ENCODE measurements at regions not wholly inside any gene's neighbourhood (a gene's known extent, or its start where the extent isn't known, plus 50 kb on each side); places are given as distances from the start of the nearest gene placed in this dataset.

DNA sequence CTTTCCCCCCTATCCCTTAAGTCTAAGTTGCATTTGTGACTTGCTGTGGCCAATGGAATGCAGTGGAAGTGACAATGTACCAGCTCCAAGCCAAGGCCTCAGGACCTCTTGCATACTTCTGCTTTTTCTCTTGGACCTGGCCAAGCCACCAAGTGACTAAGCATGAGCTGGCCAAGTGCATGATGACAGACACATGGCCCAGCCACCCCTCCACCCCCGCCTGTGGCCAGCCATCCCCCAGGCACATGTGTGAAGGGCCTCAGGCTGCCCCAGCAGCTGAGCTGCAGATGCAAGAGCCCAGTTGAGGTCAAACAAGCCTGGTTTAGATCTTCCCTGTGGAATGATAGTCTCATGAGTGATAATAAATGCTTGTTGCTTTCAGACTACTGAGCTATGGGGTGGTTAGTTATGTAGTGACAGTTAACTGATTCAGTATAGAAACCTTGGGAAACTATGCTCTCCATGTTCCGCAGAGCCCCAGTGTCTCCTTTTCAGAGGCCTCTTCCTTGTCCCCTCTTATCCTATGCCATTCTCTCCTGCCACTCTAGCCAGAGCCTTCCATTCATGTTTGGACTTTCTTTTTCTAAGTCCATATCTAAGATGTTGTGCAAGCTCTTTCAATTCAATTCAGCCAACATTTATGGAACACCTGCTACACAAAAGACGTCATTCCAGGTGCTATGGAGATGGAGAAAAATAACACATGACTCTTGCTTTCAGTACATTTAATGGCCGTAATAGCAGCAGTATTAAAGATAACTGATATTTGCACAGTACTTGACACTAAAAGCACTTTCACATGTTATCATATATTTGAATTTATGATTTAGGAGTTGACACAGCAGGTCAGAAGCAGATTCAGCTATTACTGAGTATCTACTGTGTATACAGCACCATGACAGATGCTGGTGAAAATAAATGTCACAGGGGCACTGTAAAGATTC lies 55.5 kb upstream of the LOXL4 start:
- Histone ChIP-seq H3K9me3 (ENCODE audit: insufficient read depth, low read depth) (no peaks in the 10 kb centered on the region), H3K4me3 (no peak overlapping the region), H3K9me2 (ENCODE audit: insufficient read depth) (no peaks in the 10 kb centered on the region), H4K20me1 (ENCODE audit: insufficient read depth) (no peaks in the 10 kb centered on the region), H3K79me2 (ENCODE audit: low read depth) (no peaks in the 10 kb centered on the region), H3K4me2 (peak overlapping the region; percentile 44), H3K27me3 (ENCODE audit: insufficient read depth, low read depth) (no peaks in the 10 kb centered on the region), H3K27ac (peak overlapping the region; percentile 43; the same call in 1 of the 2 replicates), H3K4me1 (replicated peaks; ENCODE audit: insufficient read depth) (peaks cover 30% of the 10 kb centered on the region), H3K36me3 (ENCODE audit: low read depth) (no peaks in the 10 kb centered on the region), H2AFZ (no peak overlapping the region), H3F3A (ENCODE audit: insufficient read depth, low read depth) (peaks cover 12% of the 10 kb centered on the region; the same call in 1 of the 2 replicates)
- CTCF ChIA-PET = no interaction called here
- no TSS peak for BruUV-seq (replicated peaks)
- TF ChIP-seq, protein P1, sequence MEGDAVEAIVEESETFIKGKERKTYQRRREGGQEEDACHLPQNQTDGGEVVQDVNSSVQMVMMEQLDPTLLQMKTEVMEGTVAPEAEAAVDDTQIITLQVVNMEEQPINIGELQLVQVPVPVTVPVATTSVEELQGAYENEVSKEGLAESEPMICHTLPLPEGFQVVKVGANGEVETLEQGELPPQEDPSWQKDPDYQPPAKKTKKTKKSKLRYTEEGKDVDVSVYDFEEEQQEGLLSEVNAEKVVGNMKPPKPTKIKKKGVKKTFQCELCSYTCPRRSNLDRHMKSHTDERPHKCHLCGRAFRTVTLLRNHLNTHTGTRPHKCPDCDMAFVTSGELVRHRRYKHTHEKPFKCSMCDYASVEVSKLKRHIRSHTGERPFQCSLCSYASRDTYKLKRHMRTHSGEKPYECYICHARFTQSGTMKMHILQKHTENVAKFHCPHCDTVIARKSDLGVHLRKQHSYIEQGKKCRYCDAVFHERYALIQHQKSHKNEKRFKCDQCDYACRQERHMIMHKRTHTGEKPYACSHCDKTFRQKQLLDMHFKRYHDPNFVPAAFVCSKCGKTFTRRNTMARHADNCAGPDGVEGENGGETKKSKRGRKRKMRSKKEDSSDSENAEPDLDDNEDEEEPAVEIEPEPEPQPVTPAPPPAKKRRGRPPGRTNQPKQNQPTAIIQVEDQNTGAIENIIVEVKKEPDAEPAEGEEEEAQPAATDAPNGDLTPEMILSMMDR (conservative IDR thresholded peaks at IDR 0.05) = no peak
- no peak for TF ChIP-seq EZH2 (IDR thresholded peaks at IDR 0.05; ENCODE audit: low read depth)
- peak; percentile 83 to 88 for DNase-seq
- intact Hi-C loops (cut with micrococcal nuclease; ENCODE audit: unreplicated experiment) = loop anchor here (1.0 to 2.0 kb wide), 2 partner anchors 9 to 39 kb away; no protein-coding TSS in a partner anchor
- POLR2A ChIA-PET (ENCODE audit: unreplicated experiment) = interaction anchor here (0.6 to 0.7 kb wide), 2 partner anchors 28 to 71 kb away, joined by 5 read pairs; no protein-coding TSS in a partner anchor

DNA sequence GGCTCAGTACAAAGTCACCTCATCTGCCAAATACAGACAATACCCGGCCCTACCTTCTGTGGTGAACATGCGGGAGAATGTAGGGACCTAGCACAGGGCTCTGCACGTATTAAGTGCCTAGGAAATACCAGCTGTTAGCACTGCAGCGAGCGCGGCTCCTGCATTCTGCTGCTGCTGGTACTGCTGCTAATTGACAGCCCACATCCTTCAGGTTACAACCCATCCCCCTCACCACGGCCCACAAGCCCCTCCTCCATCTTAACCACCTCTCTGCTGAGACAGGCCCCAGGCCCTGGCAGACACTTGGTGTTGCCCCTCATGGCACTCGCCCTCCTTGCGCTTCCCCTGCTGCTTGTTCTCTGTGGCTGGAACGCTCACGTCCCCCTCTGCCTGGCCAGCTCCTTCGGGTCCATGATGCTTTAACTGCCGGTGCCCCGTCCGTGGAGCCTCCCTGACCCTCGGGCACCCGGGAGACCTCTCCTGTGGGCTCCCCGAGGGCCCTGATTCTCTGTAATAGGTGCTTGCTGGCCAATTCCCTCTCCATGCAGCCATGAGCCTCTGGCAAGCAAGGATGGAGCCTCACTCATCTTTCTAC lies 53.3 kb upstream of the LOXL4 start:
- POLR2A ChIA-PET (ENCODE audit: unreplicated experiment) = no interaction called here
- Histone ChIP-seq H4K20me1 (ENCODE audit: insufficient read depth) (no peaks in the 10 kb centered on the region), H3K4me3 (no peak overlapping the region), H3K9me3 (ENCODE audit: insufficient read depth, low read depth) (no peaks in the 10 kb centered on the region), H2AFZ (no peak overlapping the region), H3F3A (ENCODE audit: insufficient read depth, low read depth) (peaks cover 19% of the 10 kb centered on the region; the same call in 1 of the 2 replicates), H3K79me2 (ENCODE audit: low read depth) (no peaks in the 10 kb centered on the region), H3K27ac (no peak overlapping the region), H3K36me3 (ENCODE audit: low read depth) (no peaks in the 10 kb centered on the region), H3K27me3 (ENCODE audit: insufficient read depth, low read depth) (no peaks in the 10 kb centered on the region), H3K9me2 (ENCODE audit: insufficient read depth) (no peaks in the 10 kb centered on the region), H3K4me2 (no peak overlapping the region), H3K4me1 (replicated peaks; ENCODE audit: insufficient read depth) (peaks cover 37% of the 10 kb centered on the region)
- DNase-seq = no peak
- TF ChIP-seq, protein P1 (conservative IDR thresholded peaks at IDR 0.05) = no peak
- no peak for TF ChIP-seq EZH2 (IDR thresholded peaks at IDR 0.05; ENCODE audit: low read depth)
- intact Hi-C loops (cut with micrococcal nuclease; ENCODE audit: unreplicated experiment) = no loop called here
- CTCF ChIA-PET = no interaction called here
- BruUV-seq (replicated peaks) = no TSS peak

DNA sequence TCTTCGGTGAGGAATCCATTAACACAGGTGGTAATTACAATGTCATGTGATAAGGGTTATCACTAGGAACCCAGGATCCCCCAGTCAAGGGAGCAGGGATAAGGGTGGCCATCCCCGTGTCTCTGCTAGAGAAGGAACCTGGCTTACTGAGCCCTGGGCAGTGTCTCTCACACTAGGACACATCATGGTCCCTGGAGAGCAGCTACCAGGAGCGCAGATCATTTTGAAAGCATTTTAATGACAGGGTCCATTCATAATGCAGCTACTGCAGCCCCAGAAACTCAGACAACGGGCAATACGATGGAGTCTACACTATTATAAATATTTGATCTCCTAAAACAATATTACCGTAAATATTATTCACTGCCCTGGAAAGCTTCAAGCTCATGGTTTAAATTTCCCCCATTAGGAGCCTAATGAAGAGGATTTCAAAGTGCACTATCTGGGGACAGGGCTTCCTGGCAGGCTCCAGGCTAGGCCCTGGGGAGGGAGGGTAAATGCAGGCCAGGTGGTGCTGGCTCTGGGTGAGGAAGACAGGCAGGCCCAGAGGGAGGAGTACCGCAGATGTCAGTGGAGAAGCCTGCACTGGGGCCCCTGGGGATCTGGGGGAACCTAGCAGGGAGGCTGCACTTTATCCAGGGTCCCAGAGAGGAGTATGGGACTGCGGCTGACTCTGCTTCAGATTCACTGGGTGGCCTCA lies 52.6 kb upstream of the LOXL4 start:
- TF ChIP-seq EZH2 (IDR thresholded peaks at IDR 0.05; ENCODE audit: low read depth) = no peak
- CTCF ChIA-PET = no interaction called here
- no peak overlapping the region for H3K4me3 ChIP-seq
- POLR2A ChIA-PET (ENCODE audit: unreplicated experiment) = no interaction called here
- H3K4me1 ChIP-seq (replicated peaks; ENCODE audit: insufficient read depth) = peaks cover 43% of the 10 kb centered on the region
- DNase-seq = no peak
- H3K27ac ChIP-seq = no peak overlapping the region
- H3K79me2 ChIP-seq (ENCODE audit: low read depth) = no peaks in the 10 kb centered on the region
- H2AFZ ChIP-seq = no peak overlapping the region
- peaks cover 19% of the 10 kb centered on the region; the same call in 1 of the 2 replicates for H3F3A ChIP-seq (ENCODE audit: insufficient read depth, low read depth)
- H3K9me2 ChIP-seq (ENCODE audit: insufficient read depth) = no peaks in the 10 kb centered on the region
- no peaks in the 10 kb centered on the region for H3K9me3 ChIP-seq (ENCODE audit: insufficient read depth, low read depth)
- H4K20me1 ChIP-seq (ENCODE audit: insufficient read depth) = no peaks in the 10 kb centered on the region
- intact Hi-C loops (cut with micrococcal nuclease; ENCODE audit: unreplicated experiment) = no loop called here
- no TSS peak for BruUV-seq (replicated peaks)
- no peaks in the 10 kb centered on the region for H3K36me3 ChIP-seq (ENCODE audit: low read depth)
- H3K27me3 ChIP-seq (ENCODE audit: insufficient read depth, low read depth) = no peaks in the 10 kb centered on the region
- no peak overlapping the region for H3K4me2 ChIP-seq

Measured in PC-9 (cell line).